ENCODE measurements at regions not wholly inside any gene's neighbourhood (a gene's known extent, or its start where the extent isn't known, plus 50 kb on each side); places are given as distances from the start of the nearest gene placed in this dataset.
A peak's percentile ranks its signal among the peaks of the same experiment; 100 is the strongest.

DNA sequence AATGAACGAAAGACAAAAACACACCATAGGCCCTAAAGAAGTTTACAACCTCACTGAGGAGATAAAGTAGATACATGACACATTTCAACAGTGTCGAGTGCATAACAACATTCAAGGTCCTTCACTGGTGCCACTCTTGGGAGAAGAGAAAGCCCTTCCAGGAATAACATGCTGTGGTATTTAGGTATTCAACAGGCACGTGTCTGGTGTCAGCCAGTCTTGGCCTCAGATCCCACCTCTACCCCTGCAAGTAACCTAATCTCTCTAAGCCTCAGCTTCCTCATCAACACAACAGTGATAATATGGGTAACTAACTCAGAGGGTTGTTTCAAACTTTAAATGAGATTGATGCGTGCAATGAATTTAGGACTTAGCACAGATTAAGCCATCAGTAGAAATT lies 235.0 kb upstream of the ZC3H12C start:
- no peak overlapping the region for H2BK15ac ChIP-seq (replicated peaks; ENCODE audit: low read depth)
- no peak overlapping the region for H3K27ac ChIP-seq (ENCODE audit: low read depth, low read length)
- H4K8ac ChIP-seq (ENCODE audit: low read depth, low read length): no peak overlapping the region
- H3K9ac ChIP-seq (ENCODE audit: low read length): no peak overlapping the region
- no peaks in the 10 kb centered on the region for H3K27me3 ChIP-seq (ENCODE audit: insufficient read depth, low read length, poor library complexity)
- no peak overlapping the region for H3K4ac ChIP-seq (ENCODE audit: low read depth, low read length)
- no peak overlapping the region for H4K5ac ChIP-seq (ENCODE audit: low read length)
- no peaks in the 10 kb centered on the region for H3K4me1 ChIP-seq (ENCODE audit: control insufficient read depth, low read depth, low read length)
- H2BK120ac ChIP-seq (ENCODE audit: low read depth, low read length): no peak overlapping the region
- H3K79me1 ChIP-seq (ENCODE audit: low read length): no peaks in the 10 kb centered on the region
- no peaks in the 10 kb centered on the region for H3K79me2 ChIP-seq (ENCODE audit: control insufficient read depth, insufficient read depth, low read length)
- H3K4me2 ChIP-seq (ENCODE audit: low read length): no peak overlapping the region
- no peak overlapping the region for H3K4me3 ChIP-seq (ENCODE audit: low read length)
- no CpG with 5 or more reads among the region's 4 CpGs for WGBS (ENCODE audit: extremely low coverage, insufficient coverage, low lambda C conversion rate)
- H2AK5ac ChIP-seq (ENCODE audit: low read length): no peak overlapping the region
- H3K56ac ChIP-seq (ENCODE audit: low read length): no peak overlapping the region
- H3K36me3 ChIP-seq (ENCODE audit: control insufficient read depth, insufficient read depth, low read length): no peaks in the 10 kb centered on the region
- peak; percentile 81 for DNase-seq
- H3K23ac ChIP-seq (ENCODE audit: low read length): no peak overlapping the region
- no peak overlapping the region for H3K18ac ChIP-seq (ENCODE audit: low read length)
- no peak overlapping the region for H2BK5ac ChIP-seq (ENCODE audit: low read length)

- Histone ChIP-seq H3K4me1 (ENCODE audit: control insufficient read depth, low read depth, low read length) (no peaks in the 10 kb centered on the region), H3K23ac (ENCODE audit: low read length) (no peak overlapping the region), H2BK120ac (ENCODE audit: low read depth, low read length) (no peak overlapping the region), H3K56ac (ENCODE audit: low read length) (no peak overlapping the region), H3K79me1 (ENCODE audit: low read length) (no peaks in the 10 kb centered on the region), H3K4me3 (ENCODE audit: low read length) (no peak overlapping the region), H3K4me2 (ENCODE audit: low read length) (no peak overlapping the region), H2BK15ac (replicated peaks; ENCODE audit: low read depth) (no peak overlapping the region), H3K18ac (ENCODE audit: low read length) (no peak overlapping the region), H3K9ac (ENCODE audit: low read length) (no peak overlapping the region), H3K27ac (ENCODE audit: low read depth, low read length) (no peak overlapping the region), H3K4ac (ENCODE audit: low read depth, low read length) (no peak overlapping the region), H3K79me2 (ENCODE audit: control insufficient read depth, insufficient read depth, low read length) (no peaks in the 10 kb centered on the region), H3K36me3 (ENCODE audit: control insufficient read depth, insufficient read depth, low read length) (no peaks in the 10 kb centered on the region), H4K5ac (ENCODE audit: low read length) (no peak overlapping the region), H2BK5ac (ENCODE audit: low read length) (no peak overlapping the region), H4K8ac (ENCODE audit: low read depth, low read length) (no peak overlapping the region), H2AK5ac (ENCODE audit: low read length) (no peak overlapping the region), H3K27me3 (ENCODE audit: insufficient read depth, low read length, poor library complexity) (no peaks in the 10 kb centered on the region)
- no peak for DNase-seq
- no CpG with 5 or more reads among the region's 4 CpGs for WGBS (ENCODE audit: extremely low coverage, insufficient coverage, low lambda C conversion rate)
Measured at GRCh38 chr11:109859045-109859724, 234.0 kb upstream of the ZC3H12C start.

DNA sequence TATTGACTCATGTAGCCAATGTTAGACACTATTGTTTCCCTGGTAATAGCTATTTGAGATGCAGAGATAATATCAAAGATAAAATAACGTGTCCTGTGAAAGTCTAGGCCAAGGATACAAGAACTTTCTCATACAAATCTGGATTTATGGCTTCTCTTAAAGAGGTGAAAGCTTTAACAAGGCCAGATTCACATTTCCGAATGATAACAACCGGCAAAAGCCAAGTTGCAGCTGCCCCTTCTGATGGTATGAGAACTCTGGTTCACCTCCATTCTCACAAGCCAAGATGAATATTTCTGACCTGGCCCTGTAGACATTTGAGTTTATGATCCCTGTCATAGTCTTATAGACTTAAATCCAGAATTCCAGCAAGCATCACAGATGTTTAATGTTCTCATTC lies 230.4 kb upstream of the ZC3H12C start:
- no peak overlapping the region for H3K18ac ChIP-seq (ENCODE audit: low read length)
- H3K27ac ChIP-seq (ENCODE audit: low read depth, low read length): no peak overlapping the region
- no peaks in the 10 kb centered on the region for H3K27me3 ChIP-seq (ENCODE audit: insufficient read depth, low read length, poor library complexity)
- no peak overlapping the region for H4K8ac ChIP-seq (ENCODE audit: low read depth, low read length)
- peaks cover 9% of the 10 kb centered on the region for H3K4me1 ChIP-seq (ENCODE audit: control insufficient read depth, low read depth, low read length)
- no peak overlapping the region for H3K23ac ChIP-seq (ENCODE audit: low read length)
- H3K56ac ChIP-seq (ENCODE audit: low read length): no peak overlapping the region
- H3K79me2 ChIP-seq (ENCODE audit: control insufficient read depth, insufficient read depth, low read length): no peaks in the 10 kb centered on the region
- no peak overlapping the region for H3K4me2 ChIP-seq (ENCODE audit: low read length)
- no peak overlapping the region for H2BK120ac ChIP-seq (ENCODE audit: low read depth, low read length)
- no peak overlapping the region for H2BK15ac ChIP-seq (replicated peaks; ENCODE audit: low read depth)
- H2AK5ac ChIP-seq (ENCODE audit: low read length): no peak overlapping the region
- no peak overlapping the region for H2BK5ac ChIP-seq (ENCODE audit: low read length)
- no CpG with 5 or more reads among the region's 3 CpGs for WGBS (ENCODE audit: extremely low coverage, insufficient coverage, low lambda C conversion rate)
- DNase-seq: peak; percentile 37
- no peak overlapping the region for H3K9ac ChIP-seq (ENCODE audit: low read length)
- H3K36me3 ChIP-seq (ENCODE audit: control insufficient read depth, insufficient read depth, low read length): no peaks in the 10 kb centered on the region
- no peak overlapping the region for H3K4ac ChIP-seq (ENCODE audit: low read depth, low read length)
- no peak overlapping the region for H4K5ac ChIP-seq (ENCODE audit: low read length)
- no peaks in the 10 kb centered on the region for H3K79me1 ChIP-seq (ENCODE audit: low read length)
- H3K4me3 ChIP-seq (ENCODE audit: low read length): no peak overlapping the region

DNA sequence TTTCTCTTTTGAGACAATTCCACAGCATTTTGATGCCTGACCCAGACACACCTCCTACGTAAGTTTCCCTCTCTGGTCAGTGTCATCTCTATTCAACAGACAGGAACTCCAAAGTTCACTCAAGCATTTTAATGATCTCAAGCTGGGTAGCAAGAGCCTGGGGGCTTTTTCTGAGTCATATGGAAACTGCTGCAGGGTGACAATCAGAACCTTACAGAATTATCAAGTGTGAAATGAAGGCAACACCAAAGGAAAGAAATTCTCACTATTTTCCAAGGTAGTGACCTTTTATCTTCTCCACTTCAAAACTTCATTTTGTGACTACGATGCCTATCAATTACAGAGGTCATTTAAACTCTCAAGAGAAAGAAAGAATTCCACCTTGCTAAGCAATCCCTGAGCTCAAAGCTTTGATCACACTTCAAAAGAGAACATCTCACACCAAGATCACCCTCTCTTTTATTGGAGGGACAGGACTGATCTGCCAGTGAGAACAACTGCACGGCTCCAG lies 229.0 kb upstream of the ZC3H12C start:
- H2BK5ac ChIP-seq (ENCODE audit: low read length): no peak overlapping the region
- no CpG with 5 or more reads among the region's 3 CpGs for WGBS (ENCODE audit: extremely low coverage, insufficient coverage, low lambda C conversion rate)
- H4K8ac ChIP-seq (ENCODE audit: low read depth, low read length): no peak overlapping the region
- no peak overlapping the region for H4K5ac ChIP-seq (ENCODE audit: low read length)
- H2BK15ac ChIP-seq (replicated peaks; ENCODE audit: low read depth): no peak overlapping the region
- peaks cover 9% of the 10 kb centered on the region for H3K4me1 ChIP-seq (ENCODE audit: control insufficient read depth, low read depth, low read length)
- H3K27me3 ChIP-seq (ENCODE audit: insufficient read depth, low read length, poor library complexity): no peaks in the 10 kb centered on the region
- H3K23ac ChIP-seq (ENCODE audit: low read length): no peak overlapping the region
- peak overlapping the region; percentile 11 for H2AK5ac ChIP-seq (ENCODE audit: low read length)
- H3K27ac ChIP-seq (ENCODE audit: low read depth, low read length): peak overlapping the region; percentile 29
- H3K4me3 ChIP-seq (ENCODE audit: low read length): no peak overlapping the region
- H3K79me2 ChIP-seq (ENCODE audit: control insufficient read depth, insufficient read depth, low read length): no peaks in the 10 kb centered on the region
- H3K9ac ChIP-seq (ENCODE audit: low read length): no peak overlapping the region
- H3K56ac ChIP-seq (ENCODE audit: low read length): peak overlapping the region; percentile 1
- H2BK120ac ChIP-seq (ENCODE audit: low read depth, low read length): peak overlapping the region; percentile 40
- DNase-seq: peak; percentile 96
- no peak overlapping the region for H3K4ac ChIP-seq (ENCODE audit: low read depth, low read length)
- H3K36me3 ChIP-seq (ENCODE audit: control insufficient read depth, insufficient read depth, low read length): no peaks in the 10 kb centered on the region
- H3K18ac ChIP-seq (ENCODE audit: low read length): no peak overlapping the region
- H3K79me1 ChIP-seq (ENCODE audit: low read length): no peaks in the 10 kb centered on the region
- H3K4me2 ChIP-seq (ENCODE audit: low read length): no peak overlapping the region

DNA sequence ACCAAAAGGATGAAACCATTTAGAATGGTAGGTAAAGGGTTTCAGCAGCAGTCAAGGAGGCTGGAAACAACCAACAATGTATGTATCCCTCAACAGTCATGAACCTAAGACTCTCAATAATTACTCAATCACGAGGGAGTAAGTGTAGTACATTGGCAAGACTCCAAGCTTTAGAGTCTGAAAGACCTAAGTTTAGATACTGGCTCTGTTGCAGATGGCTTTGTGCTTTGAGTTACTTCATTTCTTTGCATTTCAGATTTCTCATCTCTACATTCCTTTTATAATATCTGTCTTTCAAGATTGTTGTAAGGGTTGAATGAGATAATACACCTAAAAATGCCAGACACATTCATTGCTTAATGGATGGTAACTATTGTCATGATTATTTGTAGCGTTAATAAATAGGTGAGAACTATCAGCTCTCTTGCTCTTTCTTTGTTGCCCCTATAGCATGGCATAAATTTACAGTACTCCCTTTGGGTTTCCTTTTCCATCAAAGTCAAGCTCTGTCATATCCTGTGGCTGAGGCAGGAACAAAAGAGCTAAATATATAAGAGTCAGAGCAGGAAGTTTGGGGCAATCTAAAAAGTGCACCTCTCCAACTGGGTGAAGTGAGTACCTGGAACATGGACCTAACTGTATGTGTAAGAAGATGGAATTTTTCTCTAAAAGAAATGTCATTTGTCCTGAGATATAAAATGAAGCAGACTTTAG lies 228.2 kb upstream of the ZC3H12C start:
- H3K79me1 ChIP-seq (ENCODE audit: low read length): no peaks in the 10 kb centered on the region
- no peak overlapping the region for H2BK5ac ChIP-seq (ENCODE audit: low read length)
- no peak overlapping the region for H2AK5ac ChIP-seq (ENCODE audit: low read length)
- peak overlapping the region; percentile 1 for H3K56ac ChIP-seq (ENCODE audit: low read length)
- no peak overlapping the region for H3K4me3 ChIP-seq (ENCODE audit: low read length)
- H3K36me3 ChIP-seq (ENCODE audit: control insufficient read depth, insufficient read depth, low read length): no peaks in the 10 kb centered on the region
- no peak overlapping the region for H3K9ac ChIP-seq (ENCODE audit: low read length)
- H3K27ac ChIP-seq (ENCODE audit: low read depth, low read length): peak overlapping the region; percentile 29
- H3K4me2 ChIP-seq (ENCODE audit: low read length): no peak overlapping the region
- H3K23ac ChIP-seq (ENCODE audit: low read length): no peak overlapping the region
- H2BK120ac ChIP-seq (ENCODE audit: low read depth, low read length): peak overlapping the region; percentile 96
- H3K79me2 ChIP-seq (ENCODE audit: control insufficient read depth, insufficient read depth, low read length): no peaks in the 10 kb centered on the region
- no peaks in the 10 kb centered on the region for H3K27me3 ChIP-seq (ENCODE audit: insufficient read depth, low read length, poor library complexity)
- DNase-seq: no peak
- H2BK15ac ChIP-seq (replicated peaks; ENCODE audit: low read depth): no peak overlapping the region
- H3K4ac ChIP-seq (ENCODE audit: low read depth, low read length): peak overlapping the region; percentile 5
- peaks cover 9% of the 10 kb centered on the region for H3K4me1 ChIP-seq (ENCODE audit: control insufficient read depth, low read depth, low read length)
- no CpG with 5 or more reads among the region's 2 CpGs for WGBS (ENCODE audit: extremely low coverage, insufficient coverage, low lambda C conversion rate)
- no peak overlapping the region for H4K5ac ChIP-seq (ENCODE audit: low read length)
- H4K8ac ChIP-seq (ENCODE audit: low read depth, low read length): no peak overlapping the region
- H3K18ac ChIP-seq (ENCODE audit: low read length): peak overlapping the region; percentile 90

Measured in mesendoderm (in vitro differentiated cells).